SIG-M5 treated with dmso at 0.1 percent for 504 hours (cell line): ENCODE measurements at regions not wholly inside any gene's neighbourhood (a gene's known extent, or its start where the extent isn't known, plus 50 kb on each side); places are given as distances from the start of the nearest gene placed in this dataset.
A peak's percentile ranks its signal among the peaks of the same experiment; 100 is the strongest.
"Not testable (repeated sequence)": the region's sequence is repeated elsewhere in the genome, so short reads cannot be mapped to it uniquely, and the experiment has no call there.

Experiments used
- DNase-seq: peaks from one replicate; lab custom pipeline; 2025; ENCODE audit not compliant: unreplicated experiment; lab: John Stamatoyannopoulos, UW

DNA sequence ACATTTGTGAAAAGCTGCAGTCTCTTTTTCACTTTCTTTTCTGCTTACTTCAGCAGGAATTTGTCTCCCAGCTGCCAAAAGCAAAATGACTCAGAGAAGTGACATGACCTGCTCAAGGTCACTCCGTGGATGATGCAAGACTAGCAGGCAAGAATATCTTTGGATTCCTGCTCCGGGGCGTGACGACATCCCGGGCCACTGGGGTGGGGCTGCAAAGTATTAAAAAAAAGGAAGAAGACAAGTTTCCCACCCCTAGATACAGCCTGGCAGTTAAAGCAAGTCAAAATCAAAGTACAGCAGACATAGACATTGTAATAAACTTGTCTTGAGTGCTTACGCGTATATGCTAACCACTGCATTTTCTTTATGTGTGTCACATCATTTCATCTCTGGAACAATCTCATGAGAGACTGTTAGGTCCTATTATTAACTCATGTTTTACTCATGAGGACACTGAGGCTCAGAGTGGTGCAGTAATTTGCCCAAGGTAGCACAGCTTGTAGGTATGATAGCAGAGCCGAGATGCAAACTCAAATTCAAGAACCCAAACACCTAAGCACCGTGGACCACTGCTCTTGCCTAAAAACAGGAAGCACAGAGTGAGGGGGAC is 485.2 kb upstream of the PROK2 start:
- DNase-seq, result peak; percentile 96

DNA sequence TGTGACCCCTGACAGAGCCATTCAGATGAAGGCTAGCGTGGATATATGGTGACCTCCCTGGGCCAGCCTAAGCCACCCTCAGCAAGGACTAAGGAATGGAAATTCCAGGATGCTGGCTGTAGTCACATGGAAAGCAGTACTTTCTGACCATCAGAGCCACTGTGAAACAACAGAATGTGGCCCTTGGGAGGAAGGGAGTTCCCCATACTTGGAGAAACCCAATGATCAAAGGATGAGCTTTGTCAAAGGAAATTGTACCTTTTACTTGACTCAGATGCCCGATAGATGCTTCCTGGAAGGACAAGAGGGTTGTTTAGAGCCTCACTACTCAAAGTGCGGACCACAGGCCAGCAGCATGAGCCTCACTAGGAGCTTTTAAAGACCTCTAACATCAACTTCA is 484.5 kb upstream of the PROK2 start:
- no peak for DNase-seq

DNA sequence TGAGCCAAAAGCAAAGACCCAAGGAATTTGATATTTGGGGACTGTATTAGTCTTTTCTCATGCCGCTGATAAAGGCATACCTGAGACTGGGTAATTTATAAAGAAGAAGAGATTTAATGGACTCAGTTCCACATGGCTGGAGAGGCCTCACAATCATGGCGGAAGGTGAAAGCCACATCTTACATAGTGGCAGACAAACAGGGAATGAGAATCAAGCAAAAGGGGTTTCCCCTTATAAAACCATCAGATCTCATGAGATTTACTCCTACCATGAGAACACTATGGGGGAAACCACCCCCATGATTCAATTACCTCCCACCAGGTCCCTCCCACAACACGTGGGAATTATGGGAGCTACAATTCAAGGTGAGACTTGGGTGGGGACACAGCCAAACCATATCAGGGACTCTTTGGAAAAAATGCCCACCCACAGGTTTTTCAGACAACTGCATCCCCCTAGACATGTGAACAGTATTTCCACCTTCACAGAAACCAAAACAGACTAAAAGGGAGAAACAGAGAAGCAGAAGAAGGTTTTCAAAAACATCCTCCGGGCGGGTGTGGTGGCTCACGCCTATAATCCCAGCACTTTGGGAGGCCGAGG is 482.1 kb upstream of the PROK2 start:
- not testable (repeated sequence) for DNase-seq

- DNase-seq, result no peak
Observed at GRCh38 chr3:72266016-72266370, 481.0 kb upstream of the PROK2 start.

DNA sequence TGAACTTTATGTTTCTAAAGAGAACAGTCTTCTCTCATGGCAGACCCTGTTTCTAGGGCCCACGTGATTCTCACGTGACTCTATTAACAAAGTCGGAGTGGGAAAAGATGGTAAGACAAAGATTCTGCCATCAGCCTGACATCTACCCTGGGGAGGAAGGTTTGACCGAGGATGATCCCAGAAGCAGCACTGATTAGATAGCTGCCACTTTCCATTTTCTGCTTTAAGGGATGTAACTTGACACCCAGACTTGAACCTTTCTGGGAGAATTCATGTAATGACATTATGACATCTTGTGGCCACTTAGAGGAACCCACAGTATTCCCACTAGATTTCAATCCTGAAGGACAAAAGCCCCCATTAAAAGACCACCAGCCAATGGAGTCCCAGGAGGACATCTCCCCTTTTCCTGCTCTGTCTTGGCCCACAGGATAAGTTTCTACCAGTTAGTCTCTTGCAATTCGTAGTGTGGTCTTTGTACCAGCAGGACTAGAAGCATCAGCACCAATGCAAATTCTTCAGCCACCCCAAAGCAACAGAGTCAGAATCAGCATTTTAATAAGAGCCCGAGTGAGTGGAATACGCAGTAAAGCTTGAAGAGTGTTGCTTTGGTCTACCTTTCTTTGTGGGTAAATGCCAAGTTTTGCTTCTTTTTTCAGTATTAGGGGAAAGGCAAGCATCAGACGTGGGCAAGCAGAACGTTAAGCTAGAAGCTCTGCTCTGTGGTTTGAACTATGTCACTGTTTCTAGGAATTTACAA is 480.5 kb upstream of the PROK2 start:
- no peak for DNase-seq

DNA sequence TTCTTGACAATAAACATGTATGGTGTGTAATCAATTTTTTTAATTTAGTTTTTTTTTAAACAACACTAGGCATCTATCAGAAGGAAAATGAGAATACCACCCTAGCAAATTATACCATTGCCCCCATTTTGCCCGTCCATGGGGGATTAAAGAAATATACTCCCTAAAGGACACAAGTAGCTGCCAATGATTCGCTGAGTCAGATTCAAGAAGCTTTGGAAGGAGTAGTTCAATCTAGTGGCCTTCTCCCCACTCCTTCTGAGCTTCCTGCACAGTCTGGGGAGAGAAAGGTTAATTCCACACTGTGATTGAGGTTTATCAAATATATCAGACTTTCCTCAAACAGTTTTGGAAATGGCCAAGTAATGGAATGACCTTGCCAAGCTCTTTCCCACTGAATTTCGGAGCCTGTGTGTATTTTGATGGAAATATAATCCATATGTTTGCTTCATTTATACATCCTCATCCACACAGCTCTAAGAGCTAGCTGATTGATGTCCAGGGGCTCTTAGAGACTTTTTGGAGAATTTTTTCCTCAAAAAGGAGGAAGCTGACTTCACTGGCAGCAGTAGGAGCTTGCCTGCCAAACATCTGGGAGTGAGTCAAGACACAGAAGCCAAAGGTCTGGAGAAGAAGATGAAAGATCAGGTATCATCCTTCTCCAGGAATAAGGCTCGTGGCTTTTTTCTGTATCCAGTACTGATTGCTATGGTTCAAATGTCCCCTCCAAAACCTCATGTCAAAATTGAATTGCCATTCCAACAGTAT is 478.5 kb upstream of the PROK2 start:
- DNase-seq, result no peak

GRCh38 chr3:72262736-72263135 is 477.8 kb upstream of the PROK2 start:
- DNase-seq, result no peak

DNA sequence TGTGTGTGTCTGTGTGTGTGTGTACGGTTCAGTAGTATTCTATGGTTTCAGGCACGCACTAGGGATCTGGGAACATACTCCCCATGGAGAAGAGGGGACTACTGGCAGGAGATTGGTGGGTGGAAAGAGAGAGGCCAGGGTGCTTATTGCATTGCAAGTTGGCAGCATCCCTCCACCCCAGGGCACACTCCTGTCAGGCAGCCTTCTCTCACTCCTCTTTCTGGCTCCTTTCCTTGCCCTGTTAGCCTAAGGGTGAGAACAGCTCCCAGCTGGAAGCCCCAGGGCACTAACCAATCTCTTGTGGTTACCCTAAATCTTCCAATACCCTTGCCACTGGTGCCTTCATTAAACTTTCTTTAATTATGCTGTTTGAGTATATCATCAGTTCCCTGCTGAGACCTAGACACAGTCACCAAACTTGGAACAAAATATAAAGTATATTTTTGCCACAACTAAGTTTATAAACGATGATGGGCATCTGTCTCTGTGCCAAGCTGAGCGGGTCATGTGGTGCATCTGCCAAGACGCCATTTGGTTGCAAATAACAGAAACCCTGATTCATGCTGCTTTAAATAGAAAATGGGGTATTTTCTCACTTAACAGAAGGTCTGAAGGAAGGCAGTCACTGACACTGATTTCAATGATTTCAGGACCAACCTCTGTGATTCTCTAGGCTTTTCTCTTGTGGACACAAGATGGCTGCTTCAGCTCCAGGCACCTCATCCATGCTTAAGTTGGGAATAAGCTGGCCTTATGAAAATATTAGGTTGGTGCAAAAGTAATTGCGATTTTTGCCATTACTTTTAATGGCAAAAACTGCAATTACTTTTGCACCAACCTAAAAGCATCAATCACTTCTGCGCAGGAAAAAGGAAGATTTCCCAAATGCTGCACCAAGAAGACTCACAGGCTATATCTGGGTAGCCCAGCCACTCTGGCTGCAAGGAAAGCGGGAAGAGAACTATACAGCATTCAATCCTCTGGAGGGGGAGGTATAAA is 476.9 kb upstream of the PROK2 start:
- no peak for DNase-seq

DNA sequence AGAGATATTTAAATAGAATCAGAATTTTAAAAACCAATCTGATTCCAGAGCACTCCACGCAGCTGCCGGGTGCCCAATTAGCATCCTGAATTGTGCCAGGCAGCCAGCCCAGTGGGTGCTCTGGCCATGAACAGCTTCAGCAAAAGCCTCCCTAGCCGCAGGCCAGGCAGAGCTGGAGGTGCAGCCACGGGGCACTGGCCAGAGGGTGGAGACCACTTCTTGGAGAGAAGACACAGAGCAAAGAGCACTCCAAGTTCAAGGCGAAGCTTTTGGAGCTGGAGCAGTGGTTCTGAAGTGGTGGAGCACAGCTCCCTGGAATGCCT is 475.6 kb upstream of the PROK2 start:
- no peak for DNase-seq

DNA sequence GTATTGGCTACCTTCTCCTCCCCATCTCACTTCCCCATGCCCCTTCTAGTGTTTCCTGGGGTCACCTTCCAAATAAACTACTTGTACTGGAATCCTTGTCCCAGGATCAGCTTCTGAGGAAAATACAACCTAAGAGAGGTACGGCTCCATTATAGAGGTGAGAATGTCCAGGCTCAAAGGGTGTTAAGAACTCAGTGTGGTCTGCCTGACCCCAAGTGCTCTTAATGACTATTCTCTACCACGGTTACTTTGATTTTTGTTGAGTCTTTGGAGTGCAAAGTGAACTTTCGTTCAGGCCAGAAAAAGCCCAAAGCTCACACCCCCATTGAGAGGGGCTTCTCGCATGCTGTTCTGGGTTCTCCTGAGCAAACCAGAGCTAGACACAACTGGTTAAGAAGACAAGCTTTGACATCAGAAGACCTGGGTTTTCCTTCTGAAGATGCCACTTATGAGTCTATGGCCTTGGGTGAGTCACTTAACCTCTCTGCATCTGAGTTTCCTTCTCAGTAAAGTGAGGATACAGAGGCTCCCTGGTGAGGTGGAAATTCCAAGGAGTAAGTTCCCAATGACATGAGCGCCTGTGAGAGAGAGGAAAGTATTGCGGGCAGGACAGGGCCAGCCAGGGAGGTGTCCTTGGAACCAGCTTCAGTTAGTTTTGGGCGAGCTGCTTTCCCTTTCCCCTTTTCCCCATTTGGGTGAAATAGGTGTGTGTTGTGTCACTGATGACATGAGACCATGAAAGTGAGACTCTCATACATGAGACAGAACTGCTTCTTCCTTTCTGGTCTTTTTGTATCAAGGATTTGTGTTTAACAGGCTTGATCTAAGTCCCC is 475.0 kb upstream of the PROK2 start:
- no peak for DNase-seq

DNA sequence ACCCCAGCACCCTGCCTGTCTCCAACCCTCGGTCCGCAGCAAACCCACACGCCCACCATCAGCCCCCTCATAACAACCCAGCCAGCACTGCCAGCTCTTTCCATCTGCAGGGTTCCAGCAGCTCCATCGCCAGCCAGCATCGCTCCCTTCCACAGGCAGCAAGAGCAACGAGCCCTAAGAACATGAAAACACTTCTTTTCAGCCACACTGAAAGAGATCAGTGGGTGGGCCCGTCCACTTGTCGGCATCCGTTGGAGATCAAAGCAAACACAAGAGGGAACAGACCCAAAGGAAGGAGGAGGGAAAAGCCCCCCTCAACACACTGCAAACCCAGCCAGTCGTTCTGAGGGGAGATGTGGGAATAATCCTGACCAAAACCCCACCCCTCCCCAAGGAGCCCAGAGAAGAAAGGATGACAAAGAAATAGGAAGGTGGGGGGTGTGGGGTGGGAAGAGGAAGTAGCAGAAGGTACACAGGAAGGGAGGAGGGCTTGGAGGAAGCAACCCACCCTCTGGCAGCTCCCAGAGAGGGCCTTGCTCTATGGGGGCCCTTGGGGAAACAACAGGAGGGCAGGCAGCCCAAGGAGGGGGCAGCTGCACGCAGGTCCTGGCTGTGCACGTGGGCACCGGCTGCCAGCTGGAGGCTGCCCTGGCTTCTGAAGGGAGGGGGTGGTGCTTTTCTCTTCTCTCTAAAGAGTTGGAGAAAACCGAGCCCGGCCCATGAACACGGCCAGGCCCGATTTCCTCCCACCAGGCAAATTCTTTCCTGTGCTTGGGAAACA is 473.6 kb upstream of the PROK2 start:
- DNase-seq, result no peak

DNA sequence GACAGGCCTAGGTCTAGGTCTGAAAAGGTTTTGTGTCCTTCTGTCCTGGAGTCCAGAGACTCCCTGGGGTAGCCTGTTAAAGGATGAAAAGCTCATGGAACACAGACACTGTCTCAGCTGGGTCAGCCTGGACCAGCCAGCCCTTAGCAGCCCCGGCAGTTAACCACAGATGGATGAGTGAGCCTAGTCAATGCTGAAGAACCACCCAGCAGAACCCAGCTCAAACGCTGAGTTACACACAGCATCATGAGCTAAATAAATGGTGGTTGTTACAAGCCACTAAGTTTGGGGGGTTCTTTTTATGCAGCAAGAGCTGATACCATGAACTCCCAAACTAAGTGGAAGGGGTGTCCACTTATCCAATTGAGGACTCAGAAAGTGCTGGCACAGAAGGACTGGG is 472.8 kb upstream of the PROK2 start:
- no peak for DNase-seq

GRCh38 chr3:72257203-72257602 is 472.3 kb upstream of the PROK2 start:
- DNase-seq, result no peak

DNA sequence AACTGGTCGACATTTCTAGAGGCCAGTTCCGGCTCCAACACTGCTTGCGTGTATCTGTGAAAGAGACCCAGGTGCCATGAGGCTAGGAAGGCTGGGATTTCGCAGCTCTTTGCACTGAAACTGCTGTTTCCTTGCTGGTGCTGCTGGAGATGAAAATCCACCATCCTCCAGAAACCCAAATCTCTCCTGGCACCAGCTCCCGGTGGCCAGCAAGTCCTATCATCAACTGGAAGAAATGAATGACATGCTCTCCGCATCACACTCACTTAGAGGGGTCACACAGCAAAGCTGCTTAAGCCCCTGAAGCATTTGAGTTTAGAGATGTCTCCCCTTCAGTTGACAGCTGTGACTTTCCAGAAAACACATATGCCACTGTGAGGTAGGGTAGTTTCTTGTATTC is 471.8 kb upstream of the PROK2 start:
- no peak for DNase-seq

- DNase-seq, result peak; percentile 14
Observed at GRCh38 chr3:72255791-72256559, 471.0 kb upstream of the PROK2 start.

DNA sequence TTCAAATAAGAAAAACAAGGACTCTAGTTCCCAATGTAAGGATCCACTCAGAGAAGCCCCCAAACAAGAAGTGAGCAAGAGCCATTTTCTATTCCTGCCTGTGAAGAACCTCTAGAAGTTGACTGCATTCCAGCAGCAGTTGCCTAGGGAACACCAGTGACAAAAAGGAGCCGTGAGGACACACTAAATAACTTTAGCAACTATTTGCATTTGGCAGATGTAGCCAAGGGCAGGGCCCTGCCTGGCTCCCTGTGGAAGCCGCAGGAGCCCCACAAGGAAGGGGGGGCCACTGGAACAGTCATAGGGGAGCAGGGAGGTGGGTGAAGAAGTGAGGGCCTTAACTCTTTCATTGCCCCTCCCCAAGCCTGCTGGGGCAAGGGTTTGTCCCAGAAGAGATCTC is 470.2 kb upstream of the PROK2 start:
- no peak for DNase-seq

DNA sequence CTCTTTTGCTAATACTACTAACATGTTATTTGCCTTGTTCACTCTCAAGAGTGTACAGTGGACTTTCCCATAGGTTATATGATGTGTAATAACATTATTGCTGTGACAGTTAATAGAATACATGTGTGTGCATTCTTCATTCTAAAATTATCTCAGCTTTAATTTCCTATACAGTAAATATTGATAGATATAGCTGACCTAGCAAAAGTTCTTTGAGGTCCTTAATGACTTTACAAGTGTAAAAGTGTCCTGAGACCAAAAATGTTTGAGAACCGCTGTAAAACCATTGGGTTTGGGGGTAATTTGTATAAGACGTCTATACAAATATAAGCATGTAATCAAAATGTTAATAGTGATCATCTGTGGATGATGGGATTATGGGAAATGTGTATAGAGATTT is 469.5 kb upstream of the PROK2 start:
- no peak for DNase-seq

GRCh38 chr3:72250725-72251124 is 465.8 kb upstream of the PROK2 start:
- no peak for DNase-seq
